CD4-positive, alpha-beta T cell treated with Interleukin-10 for 1 hour (primary cell): ENCODE measurements at regions not wholly inside any gene's neighbourhood (a gene's known extent, or its start where the extent isn't known, plus 50 kb on each side); places are given as distances from the start of the nearest gene placed in this dataset.
"Not testable (repeated sequence)": the region's sequence is repeated elsewhere in the genome, so short reads cannot be mapped to it uniquely, and the experiment has no call there.

Experiments used
- DNase-seq: peaks from one replicate; pipeline ENCODE4 v3.0.0-alpha.2; 2020

DNA sequence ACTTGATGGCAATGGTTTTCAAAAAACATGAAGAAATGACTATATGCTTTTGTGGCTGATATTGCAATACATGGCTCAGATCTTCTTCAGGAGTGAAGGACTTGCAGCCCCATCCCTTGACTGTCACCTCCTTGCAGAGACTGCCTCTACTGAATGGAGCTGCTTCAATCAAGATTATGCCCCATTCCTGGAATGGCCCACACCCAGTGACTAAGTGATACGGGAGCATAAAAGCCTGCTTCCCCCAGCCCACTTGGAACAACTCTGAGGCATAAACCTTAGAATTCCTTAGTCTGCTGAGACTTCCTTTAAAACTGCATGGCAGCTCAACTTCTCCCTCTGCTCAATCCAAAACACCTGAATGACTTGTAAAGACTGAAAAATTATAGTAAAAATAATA is 957.1 kb downstream of the SORCS3 start:
- DNase-seq, result no peak

DNA sequence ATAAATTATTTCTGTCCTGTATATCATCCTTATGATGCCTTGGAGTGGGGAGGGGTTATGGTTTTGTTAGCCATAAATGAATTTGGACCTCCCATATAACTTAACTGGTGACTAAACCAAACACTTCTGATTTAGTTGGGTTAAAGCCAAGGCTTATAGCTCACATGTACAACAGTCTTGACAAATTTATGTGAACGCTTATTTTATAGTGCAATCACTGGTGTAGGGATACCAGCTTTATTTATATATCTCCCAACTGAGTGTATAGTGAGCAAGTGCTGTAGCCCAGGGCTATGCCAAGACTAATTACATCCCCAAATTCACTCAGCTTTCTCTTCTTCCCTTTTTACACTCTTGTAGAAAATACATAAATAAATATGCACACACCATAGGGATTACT is 956.2 kb downstream of the SORCS3 start:
- no peak for DNase-seq

DNA sequence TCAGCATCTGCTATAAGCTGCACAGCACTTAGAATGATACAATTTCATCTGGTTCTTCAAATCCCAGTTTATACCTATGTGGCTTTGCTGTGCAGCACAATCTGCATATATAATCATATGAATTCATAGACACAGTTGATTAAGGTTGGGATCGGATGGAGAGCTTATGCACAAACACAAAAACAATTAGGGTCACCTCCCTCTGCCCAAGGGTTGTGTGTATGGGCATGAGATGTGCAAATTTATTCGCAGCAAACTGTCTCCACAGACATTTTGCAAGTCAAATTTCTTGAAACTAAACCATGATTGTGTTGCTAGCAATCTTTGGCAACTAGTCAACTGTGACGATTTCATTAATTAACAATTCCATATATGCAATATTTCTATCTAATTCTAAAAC is 955.7 kb downstream of the SORCS3 start:
- DNase-seq, result no peak

DNA sequence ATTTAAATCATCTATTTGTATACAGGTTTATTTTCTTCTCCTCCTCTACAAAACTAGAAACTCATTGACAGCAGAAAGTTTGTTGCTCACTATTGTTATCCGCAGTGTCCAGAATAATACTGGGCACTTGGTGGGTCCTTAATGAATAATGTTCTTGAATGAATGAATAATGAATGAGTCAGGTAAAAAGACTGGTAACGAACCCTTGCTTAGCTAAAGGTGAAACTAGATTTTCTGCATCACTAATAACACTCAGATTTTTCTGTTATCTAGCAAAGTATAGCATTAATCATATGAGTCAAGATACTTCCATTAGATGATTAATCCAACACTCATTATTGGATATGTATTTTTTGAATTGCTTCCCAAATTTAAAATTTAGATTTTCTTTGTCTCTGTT is 953.2 kb downstream of the SORCS3 start:
- no peak for DNase-seq

DNA sequence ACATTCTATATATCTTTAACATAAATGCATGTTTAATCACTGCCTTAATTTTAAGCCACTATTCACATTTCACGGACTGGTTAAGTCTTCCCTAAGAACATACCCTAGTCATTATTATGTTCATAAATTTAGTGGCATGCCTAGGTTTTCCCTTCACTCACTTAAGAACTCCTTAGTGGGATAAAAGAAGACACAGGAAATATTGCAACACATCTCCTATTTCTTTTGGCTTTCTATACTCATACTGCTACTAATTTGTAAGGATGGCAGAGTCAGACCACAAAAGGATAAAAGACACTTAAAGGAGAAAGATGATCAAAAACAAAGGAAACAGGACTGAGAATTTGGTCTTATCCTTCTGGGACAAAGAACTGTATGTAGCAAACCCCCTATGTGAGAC is 951.4 kb downstream of the SORCS3 start:
- no peak for DNase-seq

DNA sequence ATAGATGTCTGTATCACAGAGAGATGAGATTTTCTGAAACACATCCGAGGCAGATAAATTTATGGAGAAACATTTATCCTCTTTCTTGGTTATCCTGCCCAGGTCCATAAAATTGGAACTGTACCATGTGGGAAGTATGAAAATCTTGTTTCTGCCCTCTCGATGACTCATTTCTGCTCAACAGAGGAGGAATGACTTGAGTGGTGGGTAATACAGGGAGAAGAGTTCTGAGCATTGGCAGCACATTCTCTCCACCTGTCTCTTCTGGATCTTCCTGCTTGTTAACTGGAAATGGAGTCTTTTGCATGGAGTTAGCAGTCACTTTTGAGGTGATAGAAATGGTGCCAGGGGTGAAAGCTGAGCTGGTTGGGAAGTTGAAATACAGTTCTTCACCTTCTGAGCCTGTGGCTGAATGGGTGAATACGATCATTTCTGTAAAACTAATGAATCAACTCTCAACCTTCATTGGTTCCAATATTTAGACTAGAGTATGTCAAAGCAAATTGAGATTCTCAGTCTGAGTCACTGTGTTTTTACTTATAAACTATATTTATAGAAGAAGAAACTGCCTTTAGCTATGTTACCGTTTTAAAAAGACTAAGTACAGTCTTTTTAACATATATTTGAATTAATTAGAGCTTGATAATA is 945.5 kb downstream of the SORCS3 start:
- DNase-seq, result no peak

DNA sequence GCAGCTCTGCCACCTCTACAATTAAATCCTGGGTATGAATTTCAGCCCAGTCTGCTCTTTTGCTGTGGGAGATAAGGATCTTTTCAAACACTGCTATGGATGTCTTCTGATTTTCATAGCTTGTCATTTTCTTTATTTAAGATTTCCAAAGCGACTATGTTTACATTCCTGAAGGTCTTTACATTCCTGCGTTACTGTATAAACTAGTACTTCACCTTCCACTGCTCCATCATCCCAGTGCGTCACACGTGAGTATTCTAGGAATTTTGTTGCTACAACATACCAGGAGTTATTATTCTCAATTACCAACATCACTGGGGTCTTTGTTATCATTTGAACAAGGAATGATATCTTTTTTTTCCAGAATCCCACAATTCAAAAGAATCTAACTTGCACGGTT is 944.7 kb downstream of the SORCS3 start:
- no peak for DNase-seq

DNA sequence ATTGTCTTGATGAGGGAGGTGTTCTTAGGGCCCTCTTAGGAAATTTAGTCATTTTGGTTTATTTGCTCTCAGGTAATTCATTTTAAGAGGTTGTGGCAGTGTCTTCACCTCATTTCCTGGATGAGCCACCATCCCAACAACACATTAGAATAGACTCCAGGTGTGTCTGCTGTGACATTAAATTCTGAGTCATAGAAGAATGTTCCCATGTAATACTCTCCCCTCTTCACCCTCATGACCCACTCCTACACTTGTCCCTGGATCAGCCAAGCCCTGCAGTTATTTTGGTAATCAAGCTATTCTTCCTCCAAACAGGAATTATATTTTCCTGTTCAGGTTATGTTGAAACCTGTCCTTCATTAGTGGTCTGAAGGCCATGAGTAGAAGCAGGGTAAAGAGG is 944.1 kb downstream of the SORCS3 start:
- no peak for DNase-seq

DNA sequence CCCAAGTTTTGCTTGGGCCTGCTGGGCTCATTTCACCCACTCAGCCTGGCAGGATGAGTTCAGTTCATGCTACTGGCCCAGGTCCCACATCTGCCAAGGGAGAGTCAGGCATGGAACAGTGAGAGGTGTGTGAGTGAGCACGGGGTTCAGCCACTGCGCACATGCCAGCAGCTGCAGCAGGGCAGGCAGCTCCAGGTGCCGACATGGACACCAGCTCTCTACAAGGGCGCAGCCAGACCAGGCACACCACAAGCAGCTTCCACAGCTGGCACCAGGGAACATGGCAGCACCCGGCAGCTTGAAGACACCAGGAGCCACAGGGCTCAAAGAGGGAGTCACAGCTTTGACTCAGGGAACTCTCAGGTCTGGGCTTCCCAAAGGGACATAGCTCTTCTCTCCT is 938.0 kb downstream of the SORCS3 start:
- no peak for DNase-seq

DNA sequence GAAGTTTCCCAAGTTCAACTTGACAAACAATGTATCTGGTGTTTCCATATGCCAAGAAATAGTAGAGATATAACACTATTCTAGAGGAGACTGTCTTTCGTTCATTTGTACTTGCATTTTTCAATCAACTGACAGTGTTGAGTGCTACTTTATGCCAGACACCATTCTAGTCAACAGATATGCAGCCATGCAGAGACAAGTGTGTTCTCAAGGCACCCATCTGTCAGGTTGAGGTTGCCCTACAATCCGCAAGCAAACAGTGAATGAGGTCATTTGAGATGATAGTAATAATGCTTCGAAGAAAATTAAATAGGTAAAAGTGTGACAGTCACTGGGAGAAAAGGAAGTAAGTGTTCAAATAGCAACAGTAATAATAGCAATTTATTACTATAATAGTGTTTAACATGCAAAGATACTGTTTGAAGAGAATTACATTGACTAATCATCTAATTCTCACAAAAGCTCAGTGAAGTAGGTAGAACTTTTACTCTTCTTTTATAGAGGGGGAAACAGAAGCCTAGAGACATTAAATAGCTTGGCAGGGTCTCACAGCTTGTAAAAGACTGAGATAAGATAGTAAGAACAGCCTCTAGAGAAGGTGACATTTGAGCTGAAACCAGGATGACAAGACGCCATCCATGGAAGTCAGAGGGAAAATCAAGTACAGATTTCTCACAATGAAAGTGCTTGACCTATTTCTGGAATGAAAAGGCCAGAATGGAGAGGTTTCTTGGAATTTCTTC is 936.9 kb downstream of the SORCS3 start:
- DNase-seq, result no peak

DNA sequence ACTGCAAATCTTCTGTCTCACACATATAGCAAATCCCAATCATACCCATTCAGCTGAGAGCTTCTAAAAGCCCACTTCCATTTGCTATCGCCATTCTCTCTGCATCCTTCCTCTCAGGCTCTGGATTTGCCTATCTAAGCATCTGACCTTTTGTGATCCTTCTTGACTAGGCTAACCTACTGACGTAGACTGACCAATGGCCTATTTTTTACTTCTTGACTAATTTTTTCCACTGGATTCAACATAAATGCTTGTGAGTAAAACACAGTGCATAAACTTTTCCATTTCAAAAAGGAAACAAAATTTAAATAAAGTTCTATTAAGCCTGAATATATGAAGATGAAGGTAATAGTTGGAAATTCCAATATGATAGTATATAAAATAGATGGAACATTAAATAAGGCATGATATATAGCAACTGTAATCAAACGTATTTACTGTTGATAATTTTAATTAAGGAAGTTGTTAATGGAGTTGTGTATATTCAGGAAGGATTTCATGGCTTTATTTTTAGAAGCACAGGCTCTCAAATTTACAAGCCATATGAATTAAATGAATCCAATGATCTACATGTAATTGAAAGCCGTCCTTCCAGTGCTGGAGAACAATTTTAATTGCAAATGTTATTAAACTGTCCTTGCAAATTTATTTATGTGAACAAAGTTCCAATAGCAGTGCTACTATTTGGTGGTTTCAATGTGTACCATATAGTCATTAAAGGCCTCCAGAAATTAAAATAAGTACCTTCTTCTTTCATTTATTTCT is 918.4 kb downstream of the SORCS3 start:
- no peak for DNase-seq

DNA sequence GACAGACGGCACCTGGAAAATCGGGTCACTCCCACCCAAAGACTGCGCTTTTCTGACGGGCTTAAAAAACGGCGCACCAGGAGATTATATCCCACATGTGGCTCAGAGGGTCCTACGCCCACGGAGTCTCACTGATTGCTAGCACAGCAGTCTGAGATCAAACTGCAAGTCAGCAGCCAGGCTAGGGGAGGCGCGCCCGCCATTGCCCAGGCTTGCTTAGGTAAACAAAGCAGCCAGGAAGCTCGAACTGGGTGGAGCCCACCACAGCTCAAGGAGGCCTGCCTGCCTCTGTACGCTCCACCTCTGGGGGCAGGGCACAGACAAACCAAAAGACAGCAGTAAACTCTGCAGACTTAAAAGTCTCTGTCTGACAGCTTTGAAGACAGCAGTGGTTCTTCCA is 909.4 kb downstream of the SORCS3 start:
- DNase-seq, result not testable (repeated sequence)

DNA sequence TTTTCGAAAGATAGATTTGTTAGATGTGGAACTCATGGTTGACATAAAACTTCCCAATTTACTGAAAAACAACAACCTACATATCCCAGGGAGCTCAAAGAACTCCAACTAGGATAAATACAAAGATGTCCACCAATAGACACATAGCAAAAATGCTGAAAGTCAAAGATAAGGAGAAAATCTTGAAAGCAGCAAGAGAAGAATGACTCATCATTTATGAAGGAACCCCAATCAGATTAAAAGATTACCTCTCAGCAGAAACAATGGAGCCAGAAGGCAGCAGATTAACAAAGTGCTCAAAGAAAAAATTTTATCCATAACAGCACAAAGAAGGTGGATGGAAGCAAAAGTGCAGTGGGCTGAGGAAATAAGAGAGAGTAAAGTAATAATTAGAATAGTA is 908.6 kb downstream of the SORCS3 start:
- DNase-seq, result no peak

DNA sequence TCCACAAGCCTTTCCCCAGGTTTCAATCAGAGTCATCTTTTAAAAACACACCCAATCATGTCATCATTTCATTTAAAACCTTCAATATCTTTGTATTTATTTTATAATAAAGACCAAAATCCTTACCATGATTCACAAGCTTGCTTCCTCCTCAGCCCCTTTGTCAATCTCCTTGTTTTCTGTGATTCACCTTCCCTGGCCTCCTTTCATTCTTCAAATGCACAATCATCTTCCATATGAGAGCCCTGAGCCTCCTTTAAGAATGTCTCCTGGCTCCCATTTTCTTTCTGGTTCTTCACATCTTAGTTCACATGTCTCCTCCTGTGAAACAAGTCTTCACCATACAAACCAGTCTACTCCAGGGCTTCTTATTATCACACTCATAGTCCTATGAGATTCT is 904.0 kb downstream of the SORCS3 start:
- DNase-seq, result no peak

DNA sequence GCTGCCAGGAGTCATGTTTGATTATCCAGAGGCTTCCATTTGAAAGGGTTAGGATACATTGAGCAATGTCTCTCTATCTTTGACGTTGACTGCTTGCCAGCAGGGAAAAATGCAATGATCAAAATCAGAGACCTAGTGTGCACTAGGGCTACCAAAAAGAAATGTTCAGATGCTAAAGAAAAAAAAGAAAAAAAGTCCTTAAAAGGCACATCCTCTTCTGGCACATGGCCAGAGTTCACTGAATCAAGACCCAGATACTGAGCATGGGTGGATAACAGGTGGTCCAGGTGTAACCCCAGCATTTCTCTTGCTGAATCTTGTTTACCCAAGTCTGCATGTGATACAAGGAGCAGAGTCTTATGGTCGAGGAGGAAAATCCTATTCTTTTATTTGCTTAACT is 899.3 kb downstream of the SORCS3 start:
- DNase-seq, result no peak

DNA sequence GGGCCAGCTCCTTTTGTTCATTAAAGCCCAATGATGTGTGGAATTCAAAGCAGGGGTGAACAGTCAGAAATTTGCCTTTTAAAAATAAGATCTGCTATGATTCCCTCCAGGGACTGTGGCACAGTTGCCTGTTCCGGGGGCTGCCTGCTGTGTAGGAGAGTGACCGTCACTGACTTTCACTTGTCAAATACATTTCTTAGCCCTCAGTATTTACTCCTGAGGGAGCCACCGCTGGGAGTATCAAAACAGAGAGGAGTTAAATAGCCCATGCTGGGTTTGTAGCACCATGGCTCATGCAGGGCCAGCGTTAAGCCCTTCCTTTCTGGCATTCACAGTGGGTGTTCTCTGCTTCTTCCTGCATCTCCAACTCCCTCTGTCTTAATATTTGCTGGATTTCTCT is 897.8 kb downstream of the SORCS3 start:
- DNase-seq, result no peak

DNA sequence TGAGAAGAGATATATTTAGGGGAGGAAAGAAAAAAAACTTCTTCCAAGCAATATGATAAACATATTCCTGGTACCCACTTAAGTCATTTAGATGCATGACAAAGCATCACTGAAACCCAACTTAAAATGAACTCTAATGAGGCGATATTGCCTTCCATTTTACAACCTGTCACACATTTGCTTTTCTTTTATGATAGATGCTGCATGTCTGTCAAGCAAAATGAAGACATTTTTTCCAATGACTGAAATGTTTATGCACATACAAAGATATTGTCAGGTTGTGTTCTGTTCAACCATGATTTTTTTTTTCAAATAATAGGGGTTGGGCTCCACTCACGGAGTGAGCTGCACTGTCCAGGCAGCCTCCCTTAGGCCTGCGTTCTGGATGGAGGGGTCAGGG is 894.4 kb downstream of the SORCS3 start:
- DNase-seq, result no peak

DNA sequence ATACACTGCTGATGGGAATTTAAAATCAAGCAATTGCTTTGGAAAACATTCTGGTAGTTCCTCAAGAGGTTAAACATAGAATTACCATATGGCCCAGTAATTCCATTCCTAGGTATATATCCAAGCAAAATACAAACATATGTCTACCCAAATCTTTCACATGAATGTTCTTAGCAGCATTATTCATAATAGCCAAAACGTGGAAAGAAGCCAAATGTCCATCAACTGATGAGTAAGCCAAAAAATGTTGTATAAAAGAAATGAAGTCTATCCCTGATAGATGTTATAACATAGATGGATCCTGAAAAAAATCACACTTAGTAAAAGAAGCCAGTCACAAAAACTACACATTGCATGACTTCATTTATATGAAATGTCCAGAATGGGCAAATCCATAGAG is 893.0 kb downstream of the SORCS3 start:
- DNase-seq, result no peak

DNA sequence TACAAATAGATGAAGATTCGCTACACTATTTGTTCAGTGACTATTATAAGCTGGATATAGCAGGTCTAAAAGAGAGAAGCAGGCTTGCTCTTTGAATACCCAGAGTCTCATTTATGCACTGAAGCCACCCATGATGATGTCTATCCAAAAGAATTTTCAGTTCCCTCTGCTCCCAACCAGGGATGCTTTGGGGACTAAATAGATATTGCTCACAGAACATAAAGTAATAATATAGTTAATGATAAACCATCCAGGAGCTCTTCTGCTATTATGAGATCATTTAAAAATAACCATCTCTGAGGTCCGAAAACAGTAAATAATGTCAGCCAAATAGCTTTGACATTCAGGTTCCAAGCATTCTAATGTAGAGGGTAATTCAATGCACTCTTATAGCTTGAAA is 875.4 kb downstream of the SORCS3 start:
- no peak for DNase-seq

DNA sequence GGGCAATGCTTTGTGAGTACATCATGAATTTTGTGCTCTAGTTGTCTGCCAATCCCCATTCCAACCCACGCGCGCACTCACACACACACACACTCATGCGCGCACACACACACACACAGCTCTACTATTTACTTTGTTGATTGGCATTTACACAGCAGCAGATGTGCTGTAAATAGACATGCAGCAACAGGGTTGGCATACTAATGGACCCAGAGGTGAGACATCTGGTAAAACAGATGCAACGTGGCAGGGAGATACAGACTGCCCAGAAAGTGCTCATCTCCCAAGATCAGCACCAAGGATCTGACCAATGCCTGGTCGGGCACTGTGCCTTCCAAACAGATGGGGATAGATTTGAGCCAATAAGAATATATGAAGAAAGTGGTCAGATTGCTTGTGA is 873.0 kb downstream of the SORCS3 start:
- DNase-seq, result no peak

DNA sequence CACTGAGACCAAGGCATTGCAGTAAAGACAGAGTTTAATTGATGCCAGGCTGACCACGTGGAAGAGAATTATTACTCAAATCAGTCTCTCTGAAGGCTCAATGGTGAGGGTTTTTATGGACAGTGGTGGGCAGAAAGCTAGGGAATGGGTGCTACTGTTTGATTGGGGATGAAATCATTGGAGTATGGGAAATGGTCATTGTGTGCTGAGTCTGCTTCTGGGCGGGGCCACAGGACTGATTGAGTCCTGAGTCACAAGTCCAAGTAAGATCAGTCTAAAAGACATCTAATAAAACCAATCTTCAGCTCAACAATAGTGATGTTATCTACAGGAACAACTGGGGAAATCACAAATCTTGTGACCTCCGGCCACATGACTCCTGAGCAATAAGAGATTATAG is 868.4 kb downstream of the SORCS3 start:
- no peak for DNase-seq

DNA sequence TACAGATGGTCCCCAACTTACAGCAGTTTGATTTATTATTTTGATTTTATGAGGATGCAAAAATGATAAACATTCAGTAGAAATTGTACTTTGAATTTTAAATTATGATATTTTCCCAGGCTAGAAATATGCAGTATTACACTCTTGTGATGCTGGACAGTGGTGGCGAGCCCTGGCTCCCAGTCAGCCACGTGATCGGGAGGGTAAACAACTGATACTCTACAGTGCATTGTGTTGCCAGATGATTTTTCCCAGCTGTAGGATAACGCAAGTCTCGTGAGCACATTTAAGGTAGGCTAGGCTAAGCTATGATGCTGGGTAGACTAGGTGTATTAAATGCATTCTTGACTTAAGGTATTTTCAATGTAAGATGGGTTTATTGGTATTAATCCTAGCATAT is 865.2 kb downstream of the SORCS3 start:
- DNase-seq, result no peak

DNA sequence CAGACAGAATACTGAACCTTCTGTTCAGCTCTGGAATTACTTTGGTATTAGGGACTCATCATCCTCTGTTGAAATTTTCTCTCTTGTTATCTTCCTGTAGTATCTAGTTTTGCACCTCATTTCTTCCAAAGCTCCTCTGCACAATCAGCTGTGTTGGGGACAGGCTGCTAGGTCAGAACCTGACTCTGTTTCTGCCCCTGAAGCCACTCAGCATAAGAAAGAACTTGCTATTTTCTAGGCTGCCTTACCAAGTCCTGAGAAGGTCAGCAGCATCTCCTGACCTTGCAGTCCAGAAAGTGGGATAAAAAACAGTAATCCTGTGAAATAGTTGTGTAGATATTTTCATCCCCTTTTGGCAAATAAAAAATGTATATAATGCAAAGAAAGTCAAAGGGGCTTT is 862.6 kb downstream of the SORCS3 start:
- no peak for DNase-seq

DNA sequence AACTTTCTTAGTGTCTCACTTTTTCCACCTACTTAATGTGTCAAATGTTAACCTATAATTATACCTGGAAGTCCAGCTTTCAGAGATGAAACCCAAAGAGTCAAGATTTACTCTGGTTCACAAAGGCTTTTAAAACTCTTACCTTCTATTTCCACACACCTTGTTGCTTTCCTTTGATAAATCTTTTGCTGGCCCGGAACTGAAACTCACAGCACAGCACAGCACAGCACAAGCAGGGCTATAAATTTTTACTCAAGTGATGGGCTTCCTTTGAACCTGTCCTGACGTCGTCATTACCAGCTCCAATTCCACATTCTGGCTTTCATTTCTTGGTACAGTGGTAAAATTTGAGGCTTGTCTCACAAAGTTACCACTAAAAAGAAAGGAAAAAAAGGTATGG is 861.0 kb downstream of the SORCS3 start:
- no peak for DNase-seq
